B cell (primary cell): ENCODE measurements at regions not wholly inside any gene's neighbourhood (a gene's known extent, or its start where the extent isn't known, plus 50 kb on each side); places are given as distances from the start of the nearest gene placed in this dataset.

Experiments used
- ATAC-seq: fragments of 200-7000 bp; cut with Tn5 transposase; one replicate; pipeline ENCODE4 v1.10.0; 2021; ENCODE audit warnings: low read depth, mild to moderate bottlenecking, moderate number of reproducible peaks, moderate library complexity
- CTCF ChIA-PET: fragments of 350-600 bp; sonication (Branson Sonifier 250); formaldehyde crosslinking; loops from one replicate; lab custom pipeline; 2021; ENCODE audit warnings: antibody characterized with exemption, inconsistent platforms; lab: Charles Lee
- POLR2A ChIA-PET: fragments of 350-600 bp; sonication (Branson Sonifier 250); formaldehyde crosslinking; loops from one replicate; lab custom pipeline; 2021; ENCODE audit warnings: antibody characterized with exemption; lab: Charles Lee
- DNase-seq: peaks from one replicate; pipeline ENCODE4 v3.0.0; 2013
- H2AFZ ChIP-seq: 2 replicates; pipeline ENCODE4 v1.6.1; 2012; ENCODE audit warnings: mild to moderate bottlenecking, low read depth, low read length; ENCODE audit not compliant: insufficient read depth, poor library complexity, severe bottlenecking
- H3K27ac ChIP-seq, 2 donors: 1 replicate in 1 of 2; 2 replicates in 1 of 2; pipeline ENCODE4 v1.5.1; 2012 to 2013; ENCODE audit warnings: low read length in 2 of 2, mild to moderate bottlenecking in 2 of 2, moderate library complexity in 1 of 2
- H3K27me3 ChIP-seq, 4 experiments: fragments of 200-600 bp in 1 of 4; sonication (generic) in 1 of 4; replicated peaks in 1 of 4; 1 replicate in 2 of 4; 2 replicates in 2 of 4; pipeline versions ENCODE4 v1.6.1 to v1.7.0; 2013 to 2016; ENCODE audit warnings: low read length in 3 of 4, mild to moderate bottlenecking in 2 of 4, mixed read lengths in 1 of 4, moderate library complexity in 1 of 4; ENCODE audit not compliant: insufficient read depth in 4 of 4, control insufficient read depth in 3 of 4; ENCODE audit errors: control extremely low read depth in 1 of 4
- H3K36me3 ChIP-seq, 2 experiments: replicated peaks in 1 of 2; 1 replicate in 1 of 2; 2 replicates in 1 of 2; pipeline versions ENCODE4 v1.6.1 to v1.7.1; 2013; ENCODE audit warnings: low read length in 1 of 2; ENCODE audit not compliant: insufficient read depth in 2 of 2, control insufficient read depth in 1 of 2; ENCODE audit errors: control extremely low read depth in 1 of 2, extremely low read depth in 1 of 2
- H3K4me1 ChIP-seq, 2 donors: fragments of 200-600 bp in 1 of 2; sonication (generic) in 1 of 2; 1 replicate in 1 of 2; 2 replicates in 1 of 2; pipeline versions ENCODE4 v1.5.1 to v1.6.1; 2013 to 2017; ENCODE audit warnings: low read length in 2 of 2; ENCODE audit not compliant: control insufficient read depth in 2 of 2, insufficient read depth in 2 of 2
- H3K4me2 ChIP-seq: replicated peaks from 2 replicates; pipeline ENCODE3; 2012; ENCODE audit warnings: mild to moderate bottlenecking, low read depth, low read length; ENCODE audit not compliant: poor library complexity, severe bottlenecking
- H3K4me3 ChIP-seq, 5 experiments: fragments of 200-600 bp in 1 of 5; sonication (generic) in 1 of 5; 1 replicate in 3 of 5; 2 replicates in 2 of 5; pipeline versions ENCODE4 v1.5.1 to v1.7.0; 2011 to 2016; ENCODE audit warnings: low read length in 4 of 5, mild to moderate bottlenecking in 4 of 5, low read depth in 2 of 5, control low read depth in 1 of 5, moderate library complexity in 1 of 5; ENCODE audit not compliant: insufficient read depth in 1 of 5; ENCODE audit errors: control extremely low read depth in 1 of 5, extremely low read depth in 1 of 5
- H3K79me2 ChIP-seq: fragments of 200-600 bp; sonication (generic); one replicate; pipeline ENCODE4 v1.6.0; 2016; ENCODE audit warnings: low read length; ENCODE audit not compliant: control insufficient read depth, insufficient read depth
- H3K9ac ChIP-seq: fragments of 200-600 bp; sonication (generic); 2 replicates; pipeline ENCODE4 v1.6.1; 2017; ENCODE audit warnings: mild to moderate bottlenecking, low read length, moderate library complexity
- H3K9me3 ChIP-seq, 3 donors: one replicate each; pipeline versions ENCODE4 v1.6.1 to v1.7.1; 2013; ENCODE audit warnings: low read length in 2 of 3; ENCODE audit not compliant: control insufficient read depth in 2 of 3, insufficient read depth in 1 of 3; ENCODE audit errors: control extremely low read depth in 1 of 3
- H4K20me1 ChIP-seq: 2 replicates; pipeline ENCODE4 v1.6.0; 2012; ENCODE audit warnings: mild to moderate bottlenecking, low read length; ENCODE audit not compliant: insufficient read depth, control insufficient read depth, poor library complexity, severe bottlenecking
- H3K27ac Mint-ChIP-seq: one replicate; pipeline ENCODE4 v1.8.0; 2021; ENCODE audit warnings: mixed read lengths
- H3K27me3 Mint-ChIP-seq: one replicate; pipeline ENCODE4 v1.8.0; 2021; ENCODE audit warnings: mixed read lengths
- H3K4me1 Mint-ChIP-seq: one replicate; pipeline ENCODE4 v1.8.0; 2021; ENCODE audit warnings: mixed read lengths
- H3K4me3 Mint-ChIP-seq: one replicate; pipeline ENCODE4 v1.8.0; 2021; ENCODE audit warnings: mixed read lengths
- H3K9me3 Mint-ChIP-seq: one replicate; pipeline ENCODE4 v1.8.0; 2022; ENCODE audit warnings: mixed read lengths; ENCODE audit not compliant: insufficient read depth
- EZH2 ChIP-seq: IDR thresholded peaks from 2 replicates; pipeline ENCODE4 v1.6.1; 2012; ENCODE audit warnings: borderline replicate concordance, low read depth, mild to moderate bottlenecking, moderate library complexity, low read length; ENCODE audit not compliant: insufficient read depth, poor library complexity, severe bottlenecking
- WGBS: methylation state at CpG from one replicate; pipeline ENCODE4 v1.1.5; 2013; ENCODE audit warnings: missing lambda C conversion rate; ENCODE audit not compliant: insufficient coverage; 5-methylcytosine and 5-hydroxymethylcytosine counted together
- intact Hi-C: fragments of 100-400 bp; cut with micrococcal nuclease; formaldehyde crosslinking; loops from one replicate; pipeline ENCODE4 v1.10.0; 2022
- TF ChIP-seq, protein P1 (sequence below): fragments of 200-600 bp; IDR thresholded peaks from one replicate; pipeline ENCODE4 v1.8.0; 2022; ENCODE audit warnings: antibody characterized with exemption, mild to moderate bottlenecking

DNA sequence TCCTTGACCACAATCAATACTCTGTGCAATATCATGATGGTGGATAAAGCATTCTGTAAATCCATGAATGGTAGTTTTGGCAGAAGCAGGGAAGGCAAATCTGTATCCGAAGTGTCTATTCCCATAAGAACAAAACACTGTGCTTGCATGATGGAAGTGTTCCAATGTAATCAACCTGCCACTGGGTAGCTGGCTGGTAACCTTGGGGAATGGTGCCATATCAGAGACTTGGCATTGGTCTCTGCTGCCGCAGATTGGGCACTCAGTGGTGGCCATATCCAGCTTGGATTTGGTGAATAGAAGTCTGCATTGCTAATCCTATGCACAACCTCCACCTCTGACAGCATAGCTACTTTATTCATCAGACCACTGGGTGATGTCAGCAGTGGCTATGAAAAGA is 114.3 kb upstream of the EMCN start:
- POLR2A ChIA-PET, result no interaction called here
- H3K79me2 ChIP-seq, result no peaks in the 10 kb centered on the region
- no peak overlapping the region for H3K4me3 Mint-ChIP-seq
- no peaks in the 10 kb centered on the region for H4K20me1 ChIP-seq
- H3K36me3 ChIP-seq, result no peaks in the 10 kb centered on the region
- DNase-seq (no peak), ATAC-seq (no peak)
- H3K9me3 ChIP-seq, result peaks cover 0 to 3% (median 0%) of the 10 kb centered on the region in 3 donors
- H3K9ac ChIP-seq, result no peak overlapping the region
- no peak overlapping the region for H3K4me2 ChIP-seq
- TF ChIP-seq EZH2, result no peak
- TF ChIP-seq, protein P1, sequence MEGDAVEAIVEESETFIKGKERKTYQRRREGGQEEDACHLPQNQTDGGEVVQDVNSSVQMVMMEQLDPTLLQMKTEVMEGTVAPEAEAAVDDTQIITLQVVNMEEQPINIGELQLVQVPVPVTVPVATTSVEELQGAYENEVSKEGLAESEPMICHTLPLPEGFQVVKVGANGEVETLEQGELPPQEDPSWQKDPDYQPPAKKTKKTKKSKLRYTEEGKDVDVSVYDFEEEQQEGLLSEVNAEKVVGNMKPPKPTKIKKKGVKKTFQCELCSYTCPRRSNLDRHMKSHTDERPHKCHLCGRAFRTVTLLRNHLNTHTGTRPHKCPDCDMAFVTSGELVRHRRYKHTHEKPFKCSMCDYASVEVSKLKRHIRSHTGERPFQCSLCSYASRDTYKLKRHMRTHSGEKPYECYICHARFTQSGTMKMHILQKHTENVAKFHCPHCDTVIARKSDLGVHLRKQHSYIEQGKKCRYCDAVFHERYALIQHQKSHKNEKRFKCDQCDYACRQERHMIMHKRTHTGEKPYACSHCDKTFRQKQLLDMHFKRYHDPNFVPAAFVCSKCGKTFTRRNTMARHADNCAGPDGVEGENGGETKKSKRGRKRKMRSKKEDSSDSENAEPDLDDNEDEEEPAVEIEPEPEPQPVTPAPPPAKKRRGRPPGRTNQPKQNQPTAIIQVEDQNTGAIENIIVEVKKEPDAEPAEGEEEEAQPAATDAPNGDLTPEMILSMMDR, result no peak
- no peak overlapping the region for H2AFZ ChIP-seq
- intact Hi-C loops, result no loop called here
- no peak overlapping the region for H3K27ac ChIP-seq
- 100% methylated on average over 1 of the region's 2 CpGs for WGBS
- no peaks in the 10 kb centered on the region for H3K4me1 Mint-ChIP-seq
- CTCF ChIA-PET, result no interaction called here
- H3K4me3 ChIP-seq, result no peak overlapping the region
- H3K27ac Mint-ChIP-seq, result no peak overlapping the region
- no peaks in the 10 kb centered on the region for H3K4me1 ChIP-seq
- no peaks in the 10 kb centered on the region for H3K9me3 Mint-ChIP-seq
- no peaks in the 10 kb centered on the region for H3K27me3 ChIP-seq
- H3K27me3 Mint-ChIP-seq, result peaks cover 11% of the 10 kb centered on the region

DNA sequence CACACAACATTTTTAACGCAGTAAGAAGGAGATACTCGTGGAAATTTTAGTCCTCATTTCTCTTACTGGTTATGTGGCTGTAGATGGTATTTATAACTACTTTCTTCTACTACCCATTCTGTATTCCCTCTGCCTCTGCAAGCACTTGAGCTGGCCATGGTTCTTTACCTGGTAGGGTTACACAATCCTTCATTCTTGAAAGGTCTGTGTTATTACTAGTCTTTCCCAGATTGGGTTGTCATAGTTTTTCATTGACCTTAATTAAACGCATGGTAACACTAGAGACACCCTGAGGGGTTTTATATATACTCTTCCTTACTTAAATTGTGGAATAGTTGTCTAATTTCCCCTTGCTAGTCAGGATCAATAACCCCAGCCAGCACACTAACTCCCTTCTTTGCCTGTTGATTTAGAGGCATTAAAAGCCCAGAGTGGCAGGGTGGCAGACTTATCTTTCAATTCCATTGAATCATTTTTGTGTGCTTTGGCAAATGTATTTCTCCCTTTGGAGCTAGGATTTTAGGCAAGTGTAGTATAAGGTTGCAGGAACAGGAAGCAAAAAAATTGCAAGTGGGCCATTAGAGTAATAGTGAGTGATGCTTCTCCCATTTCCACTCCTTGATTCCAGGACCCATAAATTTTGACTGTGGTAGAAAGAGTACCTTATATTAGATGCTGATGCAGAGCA is 113.6 kb upstream of the EMCN start:
- Histone ChIP-seq H3K4me1 (no peaks in the 10 kb centered on the region), H3K4me2 (no peak overlapping the region), H2AFZ (no peak overlapping the region), H3K27ac (no peak overlapping the region), H3K9ac (no peak overlapping the region), H3K79me2 (no peaks in the 10 kb centered on the region), H3K36me3 (no peaks in the 10 kb centered on the region), H4K20me1 (no peaks in the 10 kb centered on the region), H3K9me3 (peaks cover 0 to 9% (median 0%) of the 10 kb centered on the region in 3 donors), H3K27me3 (no peaks in the 10 kb centered on the region), H3K4me3 (no peak overlapping the region)
- ChIA-PET POLR2A (no interaction called here), CTCF (no interaction called here)
- no peak overlapping the region for H3K4me3 Mint-ChIP-seq
- no peak overlapping the region for H3K27ac Mint-ChIP-seq
- no peak for ATAC-seq
- no CpG with 5 or more reads among the region's 3 CpGs for WGBS
- no peak for DNase-seq
- intact Hi-C loops, result no loop called here
- H3K4me1 Mint-ChIP-seq, result no peaks in the 10 kb centered on the region
- TF ChIP-seq, protein P1, result no peak
- TF ChIP-seq EZH2, result no peak
- peaks cover 5% of the 10 kb centered on the region for H3K27me3 Mint-ChIP-seq
- H3K9me3 Mint-ChIP-seq, result no peaks in the 10 kb centered on the region
